Sigmoid colon (tissue), 6 donors: ENCODE measurements at regions not wholly inside any gene's neighbourhood (a gene's known extent, or its start where the extent isn't known, plus 50 kb on each side); places are given as distances from the start of the nearest gene placed in this dataset.
A peak's percentile ranks its signal among the peaks of the same experiment; 100 is the strongest.

ENCODE experiments used
- DNase-seq: peaks from one replicate; pipeline ENCODE4 v3.0.0-alpha.2; 2019
- H3K27ac ChIP-seq, 4 donors: fragments of 200-600 bp; sonication (generic); one replicate each; pipeline ENCODE4 v1.5.1; 2016 to 2019; ENCODE audit warnings: mild to moderate bottlenecking in 1 of 4
- H3K27me3 ChIP-seq, 3 donors: fragments of 200-600 bp; sonication (generic); one replicate each; pipeline ENCODE4 v1.5.1; 2019; ENCODE audit warnings: mild to moderate bottlenecking in 1 of 3
- H3K36me3 ChIP-seq, 4 donors: fragments of 200-600 bp; sonication (generic); one replicate each; pipeline ENCODE4 v1.5.1; 2016 to 2019
- H3K4me1 ChIP-seq, 4 donors: fragments of 200-600 bp; sonication (generic); one replicate each; pipeline ENCODE4 v1.5.1; 2017 to 2019
- H3K4me3 ChIP-seq, 4 donors: fragments of 200-600 bp; sonication (generic); one replicate each; pipeline ENCODE4 v1.5.1; 2017 to 2019; ENCODE audit warnings: mild to moderate bottlenecking in 2 of 4, moderate library complexity in 1 of 4
- H3K9me3 ChIP-seq, 4 donors: fragments of 200-600 bp in 3 of 4; sonication (generic) in 3 of 4; one replicate each; pipeline versions ENCODE4 v1.5.1 to v1.6.1; 2013 to 2019
- EP300 ChIP-seq, 4 donors: sonication (generic); formaldehyde crosslinking; IDR thresholded peaks; one replicate each; pipeline ENCODE4 v1.6.1; 2017; ENCODE audit warnings: antibody characterized with exemption in 4 of 4
- POLR2A ChIP-seq, 2 donors: fragments of 450-650 bp; IDR thresholded peaks; one replicate each; pipeline ENCODE4 v1.6.1; 2016; ENCODE audit warnings: antibody characterized with exemption in 2 of 2, mild to moderate bottlenecking in 2 of 2, moderate library complexity in 2 of 2
- POLR2AphosphoS5 ChIP-seq, 4 donors: sonication (generic); formaldehyde crosslinking; IDR thresholded peaks; one replicate each; pipeline ENCODE4 v1.6.1; 2017; ENCODE audit warnings: antibody characterized with exemption in 4 of 4
- WGBS, 2 donors: extraction: QIAGEN DNeasy Blood & Tissue Kit; methylation state at CpG; one replicate each; pipeline ENCODE4 v1.1.7; 2013; 5-methylcytosine and 5-hydroxymethylcytosine counted together
- intact Hi-C: fragments of 100-400 bp; cut with DNase I; formaldehyde crosslinking; loops from one replicate; pipeline ENCODE4 v1.15.1; 2023
- TF ChIP-seq, protein P1 (sequence below), 4 experiments: fragments of 450-650 bp in 3 of 4; fragments of 200-600 bp in 1 of 4; IDR thresholded peaks; one replicate each; pipeline ENCODE4 v1.5.1; 2016 to 2019; ENCODE audit warnings: antibody characterized with exemption in 4 of 4, mild to moderate bottlenecking in 3 of 4, moderate library complexity in 2 of 4
- donor health status: healthy with polysubstance abuse.
- donor health status: healthy.

DNA sequence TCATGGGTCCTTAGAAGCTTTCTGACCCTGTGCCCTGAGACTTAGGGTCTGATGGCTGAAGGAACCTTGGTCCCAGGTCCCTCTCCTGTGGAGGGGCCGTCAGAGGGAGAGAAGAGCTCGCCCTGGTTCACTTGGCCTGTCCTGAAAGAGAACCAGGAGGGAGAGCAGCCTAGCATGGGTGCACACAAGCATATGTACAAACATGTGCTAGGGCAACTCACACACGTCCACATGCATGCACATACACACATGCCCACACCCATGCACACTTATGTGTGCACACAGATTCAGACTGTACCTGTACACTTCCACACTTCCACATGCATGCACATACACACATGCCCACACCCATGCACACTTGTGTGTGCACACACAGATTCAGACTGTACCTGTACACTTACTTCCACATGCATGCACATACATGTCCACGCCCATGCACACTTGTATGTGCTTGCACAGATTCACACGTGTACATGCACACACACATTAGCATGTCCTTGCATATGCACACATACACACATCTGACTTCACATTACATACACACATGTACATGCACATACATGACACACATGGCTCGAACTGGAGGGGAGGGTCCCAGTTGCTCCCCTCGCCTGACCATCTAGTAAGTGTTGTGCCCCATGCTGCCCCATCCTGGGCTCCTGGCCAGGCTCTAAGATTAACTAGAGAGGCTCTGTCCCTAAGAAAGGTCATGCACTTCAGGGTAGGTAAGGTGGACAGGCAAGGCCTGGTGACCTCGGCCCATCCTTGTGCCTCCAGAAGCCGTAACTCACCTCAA, 122.0 kb downstream of the METRNL start:
- no peaks in the 10 kb centered on the region for H3K36me3 ChIP-seq
- H3K9me3 ChIP-seq = no peaks in the 10 kb centered on the region
- intact Hi-C loops = no loop called here
- no peak overlapping the region for H3K4me3 ChIP-seq
- 87 to 91% methylated on average over 9 of the region's 9 CpGs for WGBS, 2 donors
- peaks cover 0 to 8% (median 0%) of the 10 kb centered on the region in 4 donors for H3K4me1 ChIP-seq
- no peaks in the 10 kb centered on the region for H3K27me3 ChIP-seq
- H3K27ac ChIP-seq = peak overlapping the region; percentile 63 to 74 (median 67)
- TF ChIP-seq POLR2A (IDR thresholded peaks at IDR 0.05) = no peak
- TF ChIP-seq, protein P1, sequence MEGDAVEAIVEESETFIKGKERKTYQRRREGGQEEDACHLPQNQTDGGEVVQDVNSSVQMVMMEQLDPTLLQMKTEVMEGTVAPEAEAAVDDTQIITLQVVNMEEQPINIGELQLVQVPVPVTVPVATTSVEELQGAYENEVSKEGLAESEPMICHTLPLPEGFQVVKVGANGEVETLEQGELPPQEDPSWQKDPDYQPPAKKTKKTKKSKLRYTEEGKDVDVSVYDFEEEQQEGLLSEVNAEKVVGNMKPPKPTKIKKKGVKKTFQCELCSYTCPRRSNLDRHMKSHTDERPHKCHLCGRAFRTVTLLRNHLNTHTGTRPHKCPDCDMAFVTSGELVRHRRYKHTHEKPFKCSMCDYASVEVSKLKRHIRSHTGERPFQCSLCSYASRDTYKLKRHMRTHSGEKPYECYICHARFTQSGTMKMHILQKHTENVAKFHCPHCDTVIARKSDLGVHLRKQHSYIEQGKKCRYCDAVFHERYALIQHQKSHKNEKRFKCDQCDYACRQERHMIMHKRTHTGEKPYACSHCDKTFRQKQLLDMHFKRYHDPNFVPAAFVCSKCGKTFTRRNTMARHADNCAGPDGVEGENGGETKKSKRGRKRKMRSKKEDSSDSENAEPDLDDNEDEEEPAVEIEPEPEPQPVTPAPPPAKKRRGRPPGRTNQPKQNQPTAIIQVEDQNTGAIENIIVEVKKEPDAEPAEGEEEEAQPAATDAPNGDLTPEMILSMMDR (IDR thresholded peaks at IDR 0.05) = no peak
- no peak for TF ChIP-seq EP300 (IDR thresholded peaks at IDR 0.05)
- no peak for TF ChIP-seq POLR2AphosphoS5 (IDR thresholded peaks at IDR 0.05)
- DNase-seq = peak; percentile 56

DNA sequence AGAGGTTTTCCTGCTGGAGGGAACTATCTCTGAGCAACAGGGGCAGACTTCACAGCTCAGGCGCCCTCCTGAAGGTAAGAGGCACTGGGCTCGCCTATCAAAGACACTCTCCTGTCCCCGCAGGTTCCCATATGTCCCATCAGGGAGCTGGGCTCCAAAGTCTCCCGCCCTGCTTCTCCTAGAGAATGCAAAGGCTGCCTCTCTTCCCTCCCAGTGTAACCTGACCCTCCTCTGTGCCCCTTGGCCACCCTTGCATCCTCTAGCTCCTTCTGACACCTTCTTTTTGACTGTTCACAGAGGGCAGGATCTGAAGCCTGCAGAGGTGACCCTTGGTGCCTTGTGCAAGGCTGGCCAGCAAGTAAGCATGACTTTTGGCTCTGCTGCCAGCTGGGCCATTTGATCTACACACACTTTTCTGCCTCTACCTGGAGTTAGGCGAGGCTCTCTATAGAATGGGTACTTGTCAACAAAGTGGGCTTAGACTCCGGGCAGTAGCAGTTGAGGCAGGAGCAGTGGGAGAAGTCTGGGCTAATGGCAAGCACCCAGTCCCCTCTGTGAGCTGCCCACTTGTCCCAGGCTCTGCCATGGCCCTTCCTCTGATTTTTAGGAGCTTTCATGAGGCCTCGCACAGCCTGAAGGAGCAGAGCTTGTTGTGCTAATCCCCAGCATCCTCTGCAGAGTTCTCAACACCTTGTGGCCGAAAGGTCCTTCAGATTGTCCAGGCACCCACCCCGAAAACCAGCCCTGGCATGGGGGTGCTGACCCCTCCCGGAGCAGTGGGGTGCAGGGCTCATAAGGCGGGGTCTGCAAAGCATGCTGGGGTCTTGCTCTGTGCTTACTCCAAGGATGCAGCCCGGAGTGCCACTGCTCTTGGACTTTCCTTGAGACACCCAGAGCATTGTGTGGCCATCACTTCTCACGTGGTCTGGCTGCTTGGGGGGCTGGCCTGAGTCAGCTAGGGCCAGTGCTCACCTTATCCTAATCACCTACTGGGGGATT, 122.9 kb downstream of the METRNL start:
- H3K27me3 ChIP-seq = no peaks in the 10 kb centered on the region
- H3K36me3 ChIP-seq = no peaks in the 10 kb centered on the region
- 87 to 88% methylated on average over 13 of the region's 13 CpGs for WGBS, 2 donors
- TF ChIP-seq EP300 (IDR thresholded peaks at IDR 0.05) = no peak
- TF ChIP-seq, protein P1 (IDR thresholded peaks at IDR 0.05) = no peak
- no peak for TF ChIP-seq POLR2AphosphoS5 (IDR thresholded peaks at IDR 0.05)
- TF ChIP-seq POLR2A (IDR thresholded peaks at IDR 0.05) = no peak
- peak overlapping the region; percentile 49 to 74 (median 68) for H3K27ac ChIP-seq
- intact Hi-C loops = no loop called here
- H3K4me1 ChIP-seq = peaks cover 0 to 8% (median 0%) of the 10 kb centered on the region in 4 donors
- no peak overlapping the region for H3K4me3 ChIP-seq
- peak; percentile 61 for DNase-seq
- H3K9me3 ChIP-seq = no peaks in the 10 kb centered on the region

DNA sequence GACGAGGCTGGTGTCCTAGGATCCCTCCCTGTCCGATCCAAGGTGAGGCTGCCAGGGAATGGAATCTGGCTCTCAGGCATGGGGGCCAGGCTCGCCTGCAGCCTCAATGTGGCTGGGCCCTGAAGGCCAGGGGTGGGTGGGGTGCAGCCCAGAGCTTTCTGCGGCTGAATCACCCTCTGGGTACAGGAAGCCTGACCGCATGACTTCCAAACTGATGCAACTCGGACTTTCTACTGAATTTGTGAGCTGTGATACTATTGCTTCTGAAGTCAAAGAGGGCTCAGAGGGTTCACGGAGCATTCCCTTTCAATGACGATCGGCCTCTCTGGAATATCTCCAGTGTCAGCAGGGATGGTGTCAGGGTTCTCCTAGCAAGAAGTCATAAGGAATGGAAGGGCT, 123.7 kb downstream of the METRNL start:
- Histone ChIP-seq H3K4me1 (peaks cover 0 to 8% (median 0%) of the 10 kb centered on the region in 4 donors), H3K27ac (peak overlapping the region; percentile 62 to 74 (median 68)), H3K27me3 (no peaks in the 10 kb centered on the region), H3K4me3 (no peak overlapping the region), H3K9me3 (no peaks in the 10 kb centered on the region), H3K36me3 (no peaks in the 10 kb centered on the region)
- TF ChIP-seq POLR2AphosphoS5 (IDR thresholded peaks at IDR 0.05) = peak in 3 of 4 donors; percentile 13 to 76 (median 51)
- TF ChIP-seq EP300 (IDR thresholded peaks at IDR 0.05) = peak in 2 of 4 donors; percentile 59 to 62
- no peak for TF ChIP-seq POLR2A (IDR thresholded peaks at IDR 0.05)
- intact Hi-C loops = no loop called here
- 80 to 82% methylated on average over 9 of the region's 9 CpGs for WGBS, 2 donors
- peak; percentile 88 for DNase-seq

DNA sequence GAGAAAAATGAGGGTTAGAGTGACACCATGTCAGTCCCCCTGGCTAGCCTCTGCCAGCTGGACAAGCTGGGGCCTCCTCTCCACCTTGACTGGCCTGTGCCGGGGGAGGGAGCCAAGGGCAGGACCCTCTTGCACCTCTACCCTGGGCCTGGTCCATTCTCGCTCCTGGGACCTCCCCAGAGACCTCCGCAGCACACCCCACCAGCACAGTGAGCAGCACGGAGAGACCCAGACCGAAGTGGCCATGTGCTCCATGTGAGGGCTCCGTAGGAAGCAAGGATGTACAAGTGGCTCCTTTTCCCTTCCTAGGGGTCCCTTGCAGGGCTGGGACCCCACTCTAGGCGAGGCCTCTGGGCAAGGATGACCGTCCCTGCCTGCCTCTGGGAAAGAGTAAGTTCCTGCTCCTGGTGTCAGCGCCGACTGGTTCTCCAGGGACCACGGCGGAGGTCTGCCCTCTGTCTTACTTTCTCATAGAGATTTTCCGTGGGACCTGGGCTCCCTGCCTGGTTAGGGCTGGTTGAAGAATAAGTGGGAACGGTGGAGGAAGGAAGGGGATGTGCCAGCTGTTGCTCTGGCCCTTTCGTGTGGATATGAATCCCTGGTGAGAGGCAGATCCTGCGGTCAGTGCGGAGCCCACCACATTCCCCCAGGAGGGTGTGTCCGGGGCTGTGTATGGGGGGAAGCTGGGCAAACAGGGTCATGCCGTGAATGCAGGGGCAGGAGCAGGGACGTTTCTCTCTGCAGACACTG, 124.2 kb downstream of the METRNL start:
- no peaks in the 10 kb centered on the region for H3K36me3 ChIP-seq
- DNase-seq = peak; percentile 65
- peaks cover 0 to 8% (median 0%) of the 10 kb centered on the region in 4 donors for H3K4me1 ChIP-seq
- H3K9me3 ChIP-seq = no peaks in the 10 kb centered on the region
- H3K4me3 ChIP-seq = no peak overlapping the region
- H3K27me3 ChIP-seq = no peaks in the 10 kb centered on the region
- H3K27ac ChIP-seq = peak overlapping the region; percentile 62 to 74 (median 68)
- intact Hi-C loops = no loop called here
- 77 to 88% methylated on average over 20 of the region's 20 CpGs for WGBS, 2 donors
- TF ChIP-seq POLR2AphosphoS5 (IDR thresholded peaks at IDR 0.05) (no peak), EP300 (IDR thresholded peaks at IDR 0.05) (no peak), POLR2A (IDR thresholded peaks at IDR 0.05) (no peak)
- TF ChIP-seq, protein P1 (IDR thresholded peaks at IDR 0.05) = no peak
